IgD-negative memory B cell (primary cell): ENCODE measurements at regions not wholly inside any gene's neighbourhood (a gene's known extent, or its start where the extent isn't known, plus 50 kb on each side); places are given as distances from the start of the nearest gene placed in this dataset.
A peak's percentile ranks its signal among the peaks of the same experiment; 100 is the strongest.
"Not testable (repeated sequence)": the region's sequence is repeated elsewhere in the genome, so short reads cannot be mapped to it uniquely, and the experiment has no call there.

Source experiments
- H3K27ac Mint-ChIP-seq, 3 donors: one replicate each; pipeline ENCODE4 v1.8.0; 2020 to 2022; ENCODE audit warnings: mild to moderate bottlenecking in 3 of 3, mixed read lengths in 3 of 3, moderate library complexity in 1 of 3
- H3K27me3 Mint-ChIP-seq: one replicate; pipeline ENCODE4 v1.8.0; 2021; ENCODE audit warnings: mixed read lengths
- H3K36me3 Mint-ChIP-seq: one replicate; pipeline ENCODE4 v1.8.0; 2020; ENCODE audit warnings: mild to moderate bottlenecking, mixed read lengths
- H3K4me1 Mint-ChIP-seq, 3 donors: one replicate each; pipeline ENCODE4 v1.8.0; 2020 to 2022; ENCODE audit warnings: mixed read lengths in 3 of 3, mild to moderate bottlenecking in 1 of 3
- H3K4me3 Mint-ChIP-seq, 4 donors: one replicate each; pipeline ENCODE4 v1.8.0; 2020 to 2022; ENCODE audit warnings: mild to moderate bottlenecking in 4 of 4, mixed read lengths in 4 of 4, moderate library complexity in 3 of 4
- H3K9me3 Mint-ChIP-seq, 3 donors: one replicate each; pipeline ENCODE4 v1.8.0; 2020 to 2021; ENCODE audit warnings: mixed read lengths in 3 of 3, mild to moderate bottlenecking in 1 of 3

GRCh38 chr2:194301946-194302345, 1355.1 kb upstream of the SLC39A10 start:
- Mint-ChIP-seq H3K4me3 (no peak overlapping the region), H3K27ac (no peak overlapping the region), H3K36me3 (no peaks in the 10 kb centered on the region), H3K27me3 (no peaks in the 10 kb centered on the region), H3K4me1 (no peaks in the 10 kb centered on the region), H3K9me3 (no peaks in the 10 kb centered on the region)

GRCh38 chr2:194294156-194294555, 1362.9 kb upstream of the SLC39A10 start:
- Mint-ChIP-seq H3K4me1 (no peaks in the 10 kb centered on the region), H3K4me3 (no peak overlapping the region)

GRCh38 chr2:194291104-194291503, 1365.9 kb upstream of the SLC39A10 start:
- H3K27me3 Mint-ChIP-seq = no peaks in the 10 kb centered on the region
- H3K9me3 Mint-ChIP-seq = peaks cover 0 to 3% (median 0%) of the 10 kb centered on the region in 3 donors
- H3K36me3 Mint-ChIP-seq = no peaks in the 10 kb centered on the region
- H3K4me1 Mint-ChIP-seq = no peaks in the 10 kb centered on the region
- no peak overlapping the region for H3K4me3 Mint-ChIP-seq
- H3K27ac Mint-ChIP-seq = no peak overlapping the region

More at GRCh38 chr2:194294156-194294555, 1362.9 kb upstream of the SLC39A10 start:
- Mint-ChIP-seq H3K36me3 (no peaks in the 10 kb centered on the region), H3K27ac (no peak overlapping the region), H3K9me3 (no peaks in the 10 kb centered on the region), H3K27me3 (no peaks in the 10 kb centered on the region)

- peaks cover 0 to 3% (median 0%) of the 10 kb centered on the region in 3 donors for H3K9me3 Mint-ChIP-seq
- H3K27ac Mint-ChIP-seq = no peak overlapping the region
- no peaks in the 10 kb centered on the region for H3K4me1 Mint-ChIP-seq
- no peaks in the 10 kb centered on the region for H3K27me3 Mint-ChIP-seq
- H3K4me3 Mint-ChIP-seq = no peak overlapping the region
- no peaks in the 10 kb centered on the region for H3K36me3 Mint-ChIP-seq
Measured at GRCh38 chr2:194289712-194290346, 1367.2 kb upstream of the SLC39A10 start.

GRCh38 chr2:194276667-194277066, 1380.4 kb upstream of the SLC39A10 start:
- H3K27me3 Mint-ChIP-seq, H3K27ac Mint-ChIP-seq, H3K36me3 Mint-ChIP-seq, H3K4me3 Mint-ChIP-seq, H3K9me3 Mint-ChIP-seq, H3K4me1 Mint-ChIP-seq: not testable (repeated sequence)

- Mint-ChIP-seq H3K4me1 (no peaks in the 10 kb centered on the region), H3K36me3 (no peaks in the 10 kb centered on the region), H3K27ac (peak overlapping the region in 1 of 3 donors; percentile 52), H3K4me3 (no peak overlapping the region), H3K27me3 (no peaks in the 10 kb centered on the region), H3K9me3 (no peaks in the 10 kb centered on the region)
Measured at GRCh38 chr2:194271293-194271961, 1385.6 kb upstream of the SLC39A10 start.

GRCh38 chr2:194270648-194271047, 1386.4 kb upstream of the SLC39A10 start:
- no peak overlapping the region for H3K27ac Mint-ChIP-seq

GRCh38 chr2:194264586-194264985, 1392.4 kb upstream of the SLC39A10 start:
- H3K4me3 Mint-ChIP-seq = no peak overlapping the region
- no peaks in the 10 kb centered on the region for H3K4me1 Mint-ChIP-seq
- H3K27me3 Mint-ChIP-seq = no peaks in the 10 kb centered on the region
- no peaks in the 10 kb centered on the region for H3K36me3 Mint-ChIP-seq
- H3K27ac Mint-ChIP-seq = no peak overlapping the region
- H3K9me3 Mint-ChIP-seq = peaks cover 0 to 2% (median 0%) of the 10 kb centered on the region in 3 donors

More at GRCh38 chr2:194270648-194271047, 1386.4 kb upstream of the SLC39A10 start:
- Mint-ChIP-seq H3K4me3 (no peak overlapping the region), H3K4me1 (no peaks in the 10 kb centered on the region), H3K27me3 (no peaks in the 10 kb centered on the region), H3K36me3 (no peaks in the 10 kb centered on the region), H3K9me3 (no peaks in the 10 kb centered on the region)

GRCh38 chr2:194260185-194260584, 1396.8 kb upstream of the SLC39A10 start:
- Mint-ChIP-seq H3K4me3 (no peak overlapping the region), H3K9me3 (peaks cover 0 to 2% (median 0%) of the 10 kb centered on the region in 3 donors), H3K36me3 (peaks cover 2% of the 10 kb centered on the region), H3K27ac (no peak overlapping the region), H3K4me1 (no peaks in the 10 kb centered on the region), H3K27me3 (no peaks in the 10 kb centered on the region)

GRCh38 chr2:194257095-194257494, 1399.9 kb upstream of the SLC39A10 start:
- Mint-ChIP-seq H3K4me1 (no peaks in the 10 kb centered on the region), H3K36me3 (peaks cover 2% of the 10 kb centered on the region), H3K27ac (no peak overlapping the region), H3K9me3 (peaks cover 0 to 2% (median 0%) of the 10 kb centered on the region in 3 donors), H3K27me3 (no peaks in the 10 kb centered on the region), H3K4me3 (no peak overlapping the region)

GRCh38 chr2:194253528-194254259, 1403.3 kb upstream of the SLC39A10 start:
- Mint-ChIP-seq H3K27me3 (no peaks in the 10 kb centered on the region), H3K9me3 (peaks cover 0 to 2% (median 0%) of the 10 kb centered on the region in 3 donors), H3K27ac (no peak overlapping the region), H3K36me3 (peaks cover 2% of the 10 kb centered on the region), H3K4me3 (no peak overlapping the region), H3K4me1 (no peaks in the 10 kb centered on the region)

- H3K27ac Mint-ChIP-seq = no peak overlapping the region
- H3K27me3 Mint-ChIP-seq = no peaks in the 10 kb centered on the region
Measured at GRCh38 chr2:194252127-194252526, 1404.9 kb upstream of the SLC39A10 start.

GRCh38 chr2:194232600-194232999, 1424.4 kb upstream of the SLC39A10 start:
- Mint-ChIP-seq H3K36me3 (no peaks in the 10 kb centered on the region), H3K27ac (no peak overlapping the region), H3K27me3 (no peaks in the 10 kb centered on the region), H3K4me1 (no peaks in the 10 kb centered on the region), H3K4me3 (no peak overlapping the region), H3K9me3 (peaks cover 0 to 2% (median 0%) of the 10 kb centered on the region in 3 donors)

More at GRCh38 chr2:194252127-194252526, 1404.9 kb upstream of the SLC39A10 start:
- Mint-ChIP-seq H3K4me3 (no peak overlapping the region), H3K36me3 (peaks cover 2% of the 10 kb centered on the region), H3K4me1 (no peaks in the 10 kb centered on the region), H3K9me3 (peaks cover 0 to 2% (median 0%) of the 10 kb centered on the region in 3 donors)

- H3K4me3 Mint-ChIP-seq = no peak overlapping the region
- peaks cover 0 to 2% (median 0%) of the 10 kb centered on the region in 3 donors for H3K9me3 Mint-ChIP-seq
- H3K36me3 Mint-ChIP-seq = no peaks in the 10 kb centered on the region
- H3K4me1 Mint-ChIP-seq = no peaks in the 10 kb centered on the region
- H3K27ac Mint-ChIP-seq = no peak overlapping the region
- H3K27me3 Mint-ChIP-seq = no peaks in the 10 kb centered on the region
Measured at GRCh38 chr2:194223218-194223617, 1433.8 kb upstream of the SLC39A10 start.

- no peaks in the 10 kb centered on the region for H3K27me3 Mint-ChIP-seq
- no peaks in the 10 kb centered on the region for H3K9me3 Mint-ChIP-seq
- H3K36me3 Mint-ChIP-seq = no peaks in the 10 kb centered on the region
- H3K27ac Mint-ChIP-seq = no peak overlapping the region
- H3K4me3 Mint-ChIP-seq = no peak overlapping the region
- no peaks in the 10 kb centered on the region for H3K4me1 Mint-ChIP-seq
Measured at GRCh38 chr2:194214192-194214591, 1442.8 kb upstream of the SLC39A10 start.
